ENCODE measurements at regions not wholly inside any gene's neighbourhood (a gene's known extent, or its start where the extent isn't known, plus 50 kb on each side); places are given as distances from the start of the nearest gene placed in this dataset.

GRCh38 chr1:57605933-57606332 is 182.1 kb upstream of the DAB1 start:
- Histone ChIP-seq H3K27ac (ENCODE audit: low read depth in 1 of 2, low read length in 2 of 2) (no peak overlapping the region), H3K4me3 (ENCODE audit: low read depth in 1 of 3, low read length in 3 of 3) (no peak overlapping the region), H3K27me3 (ENCODE audit: control insufficient read depth in 4 of 4, insufficient read depth in 4 of 4, low read length in 3 of 4) (peaks cover 0 to 7% (median 0%) of the 10 kb centered on the region in 4 donors), H3K4me1 (ENCODE audit: control insufficient read depth in 4 of 4, insufficient read depth in 4 of 4, low read length in 3 of 4) (no peaks in the 10 kb centered on the region), H3K36me3 (ENCODE audit: control insufficient read depth in 4 of 4, insufficient read depth in 3 of 4, low read depth in 1 of 4, low read length in 3 of 4) (no peaks in the 10 kb centered on the region), H3K9me3 (ENCODE audit: control insufficient read depth in 4 of 4, low read length in 3 of 4) (no peaks in the 10 kb centered on the region), H3K9ac (ENCODE audit: low read depth in 1 of 2, low read length in 2 of 2) (no peak overlapping the region)
- 84% methylated on average over 8 of the region's 8 CpGs for WGBS
- no peak for DNase-seq (ENCODE audit: low spot score)
- TF ChIP-seq MAX (IDR thresholded peaks at IDR 0.05) (no peak), RXRA (IDR thresholded peaks at IDR 0.05) (no peak), HNF4A (conservative IDR thresholded peaks at IDR 0.05) (no peak), HNF4G (IDR thresholded peaks at IDR 0.05) (no peak), ATF3 (IDR thresholded peaks at IDR 0.05) (no peak), EGR1 (IDR thresholded peaks at IDR 0.05; ENCODE audit: low read depth in 2 of 2) (no peak), REST (IDR thresholded peaks at IDR 0.05) (no peak), FOXA2 (IDR thresholded peaks at IDR 0.05) (no peak), FOXA1 (IDR thresholded peaks at IDR 0.05) (no peak), CTCF (IDR thresholded peaks at IDR 0.05; ENCODE audit: low read depth, low read length, missing input control) (no peak), JUND (IDR thresholded peaks at IDR 0.05) (no peak), SP1 (IDR thresholded peaks at IDR 0.05) (no peak), NR2F2 (IDR thresholded peaks at IDR 0.05) (no peak), TAF1 (conservative IDR thresholded peaks at IDR 0.05) (no peak), RAD21 (IDR thresholded peaks at IDR 0.05) (no peak), GABPA (IDR thresholded peaks at IDR 0.05 in 1 of 2, conservative IDR thresholded peaks at IDR 0.05 in 1 of 2) (no peak), ZBTB33 (IDR thresholded peaks at IDR 0.05) (no peak), YY1 (IDR thresholded peaks at IDR 0.05) (no peak)

All from liver (tissue), 8 donors.